Mesendoderm (in vitro differentiated cells): ENCODE measurements at regions not wholly inside any gene's neighbourhood (a gene's known extent, or its start where the extent isn't known, plus 50 kb on each side); places are given as distances from the start of the nearest gene placed in this dataset.

Experiments used
- DNase-seq: peaks from one replicate; pipeline ENCODE4 v3.0.0; 2013
- H2AK5ac ChIP-seq: 2 replicates; pipeline ENCODE4 v1.6.1; 2013; ENCODE audit warnings: low read length, inconsistent platforms
- H2BK120ac ChIP-seq: 2 replicates; pipeline ENCODE4 v1.6.1; 2013; ENCODE audit warnings: low read depth, mild to moderate bottlenecking, low read length, moderate library complexity, mixed read lengths
- H2BK15ac ChIP-seq: replicated peaks from 2 replicates; pipeline ENCODE4 v1.6.1; 2013; ENCODE audit warnings: low read depth, mild to moderate bottlenecking, moderate library complexity
- H2BK5ac ChIP-seq: 2 replicates; pipeline ENCODE4 v1.6.1; 2013; ENCODE audit warnings: low read length, inconsistent platforms
- H3K18ac ChIP-seq: 2 replicates; pipeline ENCODE4 v1.6.1; 2013; ENCODE audit warnings: mild to moderate bottlenecking, low read length, mixed read lengths
- H3K23ac ChIP-seq: one replicate; pipeline ENCODE4 v1.6.1; 2013; ENCODE audit warnings: low read length
- H3K27ac ChIP-seq: 2 replicates; pipeline ENCODE4 v1.5.1; 2013; ENCODE audit warnings: low read depth, mild to moderate bottlenecking, inconsistent platforms, low read length, moderate library complexity
- H3K27me3 ChIP-seq: 2 replicates; pipeline ENCODE4 v1.6.1; 2013; ENCODE audit warnings: low read length, control low read depth, mild to moderate bottlenecking, inconsistent platforms; ENCODE audit not compliant: insufficient read depth, poor library complexity
- H3K36me3 ChIP-seq: 2 replicates; pipeline ENCODE4 v1.6.1; 2013; ENCODE audit warnings: low read length, inconsistent platforms; ENCODE audit not compliant: control insufficient read depth, insufficient read depth
- H3K4ac ChIP-seq: one replicate; pipeline ENCODE4 v1.6.1; 2013; ENCODE audit warnings: low read depth, mild to moderate bottlenecking, low read length, moderate library complexity
- H3K4me1 ChIP-seq: 2 replicates; pipeline ENCODE4 v1.6.1; 2013; ENCODE audit warnings: low read depth, low read length, inconsistent platforms; ENCODE audit not compliant: control insufficient read depth
- H3K4me2 ChIP-seq: 2 replicates; pipeline ENCODE4 v1.6.1; 2013; ENCODE audit warnings: low read length
- H3K4me3 ChIP-seq: 2 replicates; pipeline ENCODE4 v1.5.1; 2013; ENCODE audit warnings: mild to moderate bottlenecking, low read length
- H3K56ac ChIP-seq: one replicate; pipeline ENCODE4 v1.6.1; 2013; ENCODE audit warnings: low read length
- H3K79me1 ChIP-seq: 2 replicates; pipeline ENCODE4 v1.6.1; 2013; ENCODE audit warnings: low read length, inconsistent platforms
- H3K79me2 ChIP-seq: 2 replicates; pipeline ENCODE4 v1.6.1; 2013; ENCODE audit warnings: mild to moderate bottlenecking, low read length; ENCODE audit not compliant: control insufficient read depth, insufficient read depth
- H3K9ac ChIP-seq: 2 replicates; pipeline ENCODE4 v1.6.1; 2013; ENCODE audit warnings: low read length, inconsistent platforms
- H4K5ac ChIP-seq: one replicate; pipeline ENCODE4 v1.6.1; 2013; ENCODE audit warnings: low read length
- H4K8ac ChIP-seq: one replicate; pipeline ENCODE4 v1.6.1; 2013; ENCODE audit warnings: low read depth, mild to moderate bottlenecking, control low read depth, low read length, moderate library complexity
- WGBS: extraction: QIAGEN DNeasy Blood & Tissue Kit; methylation state at CpG from one replicate; pipeline ENCODE4 v1.1.7; 2013; ENCODE audit warnings: low lambda C conversion rate, missing lambda C conversion rate; ENCODE audit not compliant: insufficient coverage; ENCODE audit errors: extremely low coverage; 5-methylcytosine and 5-hydroxymethylcytosine counted together

DNA sequence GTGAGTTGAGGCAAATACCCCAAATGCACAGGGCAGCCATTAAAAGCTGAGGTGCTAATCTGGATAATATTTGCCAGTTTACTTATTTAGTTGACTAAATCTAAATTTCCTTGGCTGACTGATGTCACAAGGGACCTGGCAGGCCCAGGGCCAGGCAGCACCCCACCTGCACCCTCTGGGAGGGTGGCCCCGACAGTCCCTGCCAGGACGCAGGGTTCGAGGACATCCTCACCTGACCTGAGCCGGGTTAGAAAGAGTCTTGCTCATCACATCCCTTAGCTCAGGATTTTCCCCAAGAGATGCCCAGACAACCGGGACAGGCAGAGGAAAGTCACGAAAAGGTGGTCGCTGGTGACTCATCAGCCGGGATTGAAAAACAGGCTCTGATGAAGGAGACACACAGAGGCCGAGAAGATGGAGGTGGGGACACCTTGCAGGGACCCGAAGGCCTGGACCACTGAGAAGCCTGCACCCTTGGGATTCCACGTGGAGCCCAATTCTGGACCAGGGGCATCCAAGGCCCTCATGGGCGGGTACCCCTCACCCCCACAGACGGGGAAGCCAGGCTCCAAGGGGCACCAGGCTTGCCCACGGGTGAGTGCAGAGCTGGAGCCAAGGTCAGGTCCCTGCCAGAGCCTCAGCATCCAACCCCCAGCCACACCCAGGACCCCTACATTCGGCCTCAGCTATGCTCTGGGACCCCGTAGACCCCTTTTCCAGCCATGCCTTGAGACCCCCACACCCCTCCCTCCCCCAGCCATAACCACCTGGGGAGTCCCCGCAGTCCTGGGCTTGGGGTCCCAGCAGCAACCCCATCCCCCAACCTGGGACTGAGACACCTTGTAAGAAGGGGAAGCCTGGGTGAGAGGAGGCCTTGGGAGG, 103.2 kb downstream of the SOX1 start:
- H2BK120ac ChIP-seq = no peak overlapping the region
- H3K79me1 ChIP-seq = no peaks in the 10 kb centered on the region
- WGBS = no CpG with 5 or more reads among the region's 17 CpGs
- H3K23ac ChIP-seq = no peak overlapping the region
- H3K4me2 ChIP-seq = no peak overlapping the region
- DNase-seq = no peak
- H3K4me3 ChIP-seq = no peak overlapping the region
- H3K79me2 ChIP-seq = no peaks in the 10 kb centered on the region
- H3K4ac ChIP-seq = no peak overlapping the region
- H3K27me3 ChIP-seq = no peaks in the 10 kb centered on the region
- no peak overlapping the region for H4K8ac ChIP-seq
- no peak overlapping the region for H3K9ac ChIP-seq
- H2BK5ac ChIP-seq = no peak overlapping the region
- no peak overlapping the region for H2BK15ac ChIP-seq
- no peak overlapping the region for H3K56ac ChIP-seq
- no peak overlapping the region for H3K27ac ChIP-seq
- H3K18ac ChIP-seq = no peak overlapping the region
- no peaks in the 10 kb centered on the region for H3K4me1 ChIP-seq
- no peak overlapping the region for H2AK5ac ChIP-seq
- H4K5ac ChIP-seq = no peak overlapping the region
- H3K36me3 ChIP-seq = no peaks in the 10 kb centered on the region

DNA sequence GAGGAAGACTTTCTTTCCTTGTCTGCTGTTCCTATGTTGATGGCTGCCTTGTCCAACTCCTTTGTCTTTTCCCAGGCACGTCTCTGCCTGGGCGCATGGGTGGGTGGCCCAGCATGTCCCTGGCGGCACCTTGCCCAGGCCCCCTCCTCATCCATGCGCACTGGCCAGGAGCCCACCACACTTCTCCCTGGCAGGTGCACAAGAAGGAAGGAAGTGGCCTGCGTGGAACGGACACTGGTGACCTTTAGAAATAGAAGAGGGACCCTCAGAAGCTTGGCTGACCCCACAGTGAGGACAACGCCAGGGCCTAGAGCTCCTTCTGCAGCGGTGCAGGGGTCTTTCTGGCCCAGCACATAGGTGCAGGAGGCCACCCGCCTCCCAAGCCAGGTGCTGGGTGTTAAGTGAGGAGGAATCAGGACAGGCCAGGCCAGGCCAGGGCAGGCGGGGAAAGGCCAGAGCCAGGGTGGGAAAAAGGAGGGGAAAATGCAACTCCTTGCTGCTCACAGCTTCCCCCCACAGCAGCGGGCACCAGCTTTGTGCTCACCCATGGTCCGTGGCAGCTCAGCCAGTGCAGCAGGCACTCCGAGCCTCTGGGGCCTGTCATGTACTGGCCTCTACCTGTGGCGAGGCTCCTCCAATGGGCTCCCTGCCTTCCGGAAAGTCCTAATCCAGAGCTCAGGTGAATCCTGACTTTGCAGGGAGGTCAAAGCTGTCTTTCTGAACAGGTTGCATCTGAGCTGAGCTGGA, 104.0 kb downstream of the SOX1 start:
- Histone ChIP-seq H2AK5ac (no peak overlapping the region), H2BK15ac (no peak overlapping the region), H2BK120ac (no peak overlapping the region), H3K4me2 (no peak overlapping the region), H3K56ac (no peak overlapping the region), H3K4ac (no peak overlapping the region), H3K18ac (no peak overlapping the region), H3K36me3 (no peaks in the 10 kb centered on the region), H3K79me2 (no peaks in the 10 kb centered on the region), H3K9ac (no peak overlapping the region), H3K23ac (no peak overlapping the region), H2BK5ac (no peak overlapping the region), H3K79me1 (no peaks in the 10 kb centered on the region), H3K4me1 (no peaks in the 10 kb centered on the region), H3K27me3 (no peaks in the 10 kb centered on the region), H4K5ac (no peak overlapping the region), H3K27ac (no peak overlapping the region), H3K4me3 (no peak overlapping the region), H4K8ac (no peak overlapping the region)
- no CpG with 5 or more reads among the region's 15 CpGs for WGBS
- no peak for DNase-seq

DNA sequence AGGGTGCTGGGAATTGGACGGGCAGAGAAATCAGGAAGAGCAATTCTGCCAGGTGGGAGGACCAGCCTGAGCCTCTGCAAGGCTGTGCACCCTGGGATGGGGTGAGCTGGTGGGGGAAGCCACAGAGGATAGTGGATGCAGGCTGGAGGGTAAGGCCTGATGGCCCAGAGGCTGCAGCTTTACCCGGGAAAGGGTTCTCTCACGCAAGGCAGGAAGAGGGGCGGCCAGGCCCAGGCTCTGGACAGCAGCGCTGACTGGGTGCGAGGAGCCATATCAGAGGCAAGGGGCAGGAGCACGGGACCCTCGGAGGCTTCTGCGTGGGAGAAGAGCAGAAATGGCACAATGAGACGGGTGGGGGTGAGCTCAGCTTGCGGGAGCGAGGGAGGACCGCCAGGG, 104.6 kb downstream of the SOX1 start:
- Histone ChIP-seq H3K23ac (no peak overlapping the region), H3K36me3 (no peaks in the 10 kb centered on the region), H3K27me3 (no peaks in the 10 kb centered on the region), H3K4me2 (no peak overlapping the region), H3K4ac (no peak overlapping the region), H2BK120ac (no peak overlapping the region), H3K4me3 (no peak overlapping the region), H3K56ac (no peak overlapping the region), H3K79me2 (no peaks in the 10 kb centered on the region), H4K8ac (no peak overlapping the region), H3K4me1 (no peaks in the 10 kb centered on the region), H2BK5ac (no peak overlapping the region), H4K5ac (no peak overlapping the region), H2BK15ac (no peak overlapping the region), H3K27ac (no peak overlapping the region), H3K9ac (no peak overlapping the region), H2AK5ac (no peak overlapping the region), H3K18ac (no peak overlapping the region), H3K79me1 (no peaks in the 10 kb centered on the region)
- DNase-seq = no peak
- no CpG with 5 or more reads among the region's 13 CpGs for WGBS

- H2BK5ac ChIP-seq = no peak overlapping the region
- no peak overlapping the region for H2AK5ac ChIP-seq
- no peak overlapping the region for H3K4ac ChIP-seq
- no peak for DNase-seq
- no peak overlapping the region for H4K8ac ChIP-seq
- no peak overlapping the region for H3K18ac ChIP-seq
- no peaks in the 10 kb centered on the region for H3K4me1 ChIP-seq
- no peak overlapping the region for H3K27ac ChIP-seq
- no peak overlapping the region for H3K4me2 ChIP-seq
- no peaks in the 10 kb centered on the region for H3K27me3 ChIP-seq
- no CpG with 5 or more reads among the region's 9 CpGs for WGBS
- H3K4me3 ChIP-seq = no peak overlapping the region
- no peaks in the 10 kb centered on the region for H3K79me1 ChIP-seq
- no peaks in the 10 kb centered on the region for H3K36me3 ChIP-seq
- no peak overlapping the region for H4K5ac ChIP-seq
- H3K56ac ChIP-seq = no peak overlapping the region
- H3K23ac ChIP-seq = no peak overlapping the region
- no peak overlapping the region for H2BK120ac ChIP-seq
- H3K79me2 ChIP-seq = no peaks in the 10 kb centered on the region
- H3K9ac ChIP-seq = no peak overlapping the region
- no peak overlapping the region for H2BK15ac ChIP-seq
Measured at GRCh38 chr13:112172017-112172416, 105.1 kb downstream of the SOX1 start.

GRCh38 chr13:112172641-112173251, 105.8 kb downstream of the SOX1 start:
- H3K27me3 ChIP-seq = no peaks in the 10 kb centered on the region
- H3K79me1 ChIP-seq = no peaks in the 10 kb centered on the region
- no peak overlapping the region for H3K18ac ChIP-seq
- no peak overlapping the region for H3K56ac ChIP-seq
- no peaks in the 10 kb centered on the region for H3K79me2 ChIP-seq
- no peak overlapping the region for H3K9ac ChIP-seq
- H3K4me3 ChIP-seq = no peak overlapping the region
- DNase-seq = no peak
- H4K8ac ChIP-seq = no peak overlapping the region
- H3K4me2 ChIP-seq = no peak overlapping the region
- H2AK5ac ChIP-seq = no peak overlapping the region
- no peak overlapping the region for H3K27ac ChIP-seq
- H2BK15ac ChIP-seq = no peak overlapping the region
- no peaks in the 10 kb centered on the region for H3K36me3 ChIP-seq
- no peak overlapping the region for H3K23ac ChIP-seq
- H2BK120ac ChIP-seq = no peak overlapping the region
- H2BK5ac ChIP-seq = no peak overlapping the region
- H3K4me1 ChIP-seq = no peaks in the 10 kb centered on the region
- H3K4ac ChIP-seq = no peak overlapping the region
- no peak overlapping the region for H4K5ac ChIP-seq
- no CpG with 5 or more reads among the region's 18 CpGs for WGBS
